GM19025 (cell line): ENCODE measurements at regions not wholly inside any gene's neighbourhood (a gene's known extent, or its start where the extent isn't known, plus 50 kb on each side); places are given as distances from the start of the nearest gene placed in this dataset.

Source experiments
- ATAC-seq: cut with Tn5 transposase; IDR thresholded peaks from one replicate; pipeline ENCODE4 v1.9.1; 2021; ENCODE audit warnings: mild to moderate bottlenecking, low read depth, moderate library complexity; ENCODE audit not compliant: unreplicated experiment

- no peak for ATAC-seq
Observed at GRCh38 chr14:22460461-22461195, 128.4 kb downstream of the DAD1 start.

- ATAC-seq = no peak
Observed at GRCh38 chr14:22458737-22459136, 130.3 kb downstream of the DAD1 start.

GRCh38 chr14:22456998-22457594 is 131.9 kb downstream of the DAD1 start:
- ATAC-seq = no peak

- no peak for ATAC-seq
Observed at GRCh38 chr14:22456421-22456820, 132.6 kb downstream of the DAD1 start.

- no peak for ATAC-seq
Observed at GRCh38 chr14:22452330-22452729, 136.7 kb downstream of the DAD1 start.

- ATAC-seq = no peak
Observed at GRCh38 chr14:22450266-22450665, 138.8 kb downstream of the DAD1 start.

- no peak for ATAC-seq
Observed at GRCh38 chr14:22449600-22449905, 139.5 kb downstream of the DAD1 start.

GRCh38 chr14:22448905-22449599 is 140.0 kb downstream of the DAD1 start:
- ATAC-seq = peak; percentile 41

- peak; percentile 61 for ATAC-seq
Observed at GRCh38 chr14:22448035-22448904, 140.8 kb downstream of the DAD1 start.

GRCh38 chr14:22438742-22439141 is 150.3 kb downstream of the DAD1 start:
- ATAC-seq = no peak

GRCh38 chr14:22434901-22435550 is 154.0 kb downstream of the DAD1 start:
- ATAC-seq = no peak

- no peak for ATAC-seq
Observed at GRCh38 chr14:22434030-22434429, 155.0 kb downstream of the DAD1 start.

- no peak for ATAC-seq
Observed at GRCh38 chr14:22433069-22433468, 156.0 kb downstream of the DAD1 start.

GRCh38 chr14:22432348-22432976 is 156.6 kb downstream of the DAD1 start:
- no peak for ATAC-seq

- ATAC-seq = no peak
Observed at GRCh38 chr14:22429546-22430294, 159.3 kb downstream of the DAD1 start.

GRCh38 chr14:22428700-22429291 is 160.2 kb downstream of the DAD1 start:
- no peak for ATAC-seq

GRCh38 chr14:22427771-22428231 is 161.2 kb downstream of the DAD1 start:
- ATAC-seq = no peak

GRCh38 chr14:22426711-22427110 is 162.3 kb downstream of the DAD1 start:
- no peak for ATAC-seq

- ATAC-seq = no peak
Observed at GRCh38 chr14:22423958-22424357, 165.1 kb downstream of the DAD1 start.
